HepG2 (cell line): ENCODE measurements at regions not wholly inside any gene's neighbourhood (a gene's known extent, or its start where the extent isn't known, plus 50 kb on each side); places are given as distances from the start of the nearest gene placed in this dataset.

Source experiments
- ATAC-seq: fragments of 200-7000 bp; cut with Tn5 transposase; 3 replicates; pipeline ENCODE4 v1.9.1; 2020; ENCODE audit warnings: mild to moderate bottlenecking, moderate library complexity
- BruUV-seq: library from RNA; stranded (reverse); fragments of 400-500 nt; replicated peaks from 2 replicates; lab custom pipeline; 2021; lab: Mats Ljungman, UMichigan
- CTCF ChIA-PET: fragments of 300-600 bp; formaldehyde crosslinking; extraction: SDS; loops from one replicate; lab custom pipeline; 2021; ENCODE audit warnings: low total read pairs, inconsistent platforms, low intra/inter-chr PET ratio; lab: Yijun Ruan, JAX
- POLR2A ChIA-PET: fragments of 350-600 bp; sonication (Branson Sonifier 250); formaldehyde crosslinking; loops from one replicate; lab custom pipeline; 2020; ENCODE audit warnings: antibody characterized with exemption, inconsistent platforms; lab: Yijun Ruan, JAX
- DNase-seq: peaks from one replicate; pipeline ENCODE4 v3.0.0-alpha.2; 2015; ENCODE audit warnings: low spot score
- FAIRE-seq: peaks from 3 replicates; lab custom pipeline; 2011; peaks lifted over from hg19 to GRCh38; lab: Jason Lieb, UNC
- H2AFZ ChIP-seq: one replicate; pipeline ENCODE4 v1.6.1; 2011; ENCODE audit warnings: low read length, inconsistent platforms
- H3K27ac ChIP-seq: fragments of 300-600 bp; 3 replicates; pipeline ENCODE4 v1.8.0; 2011; ENCODE audit warnings: mixed run types, mild to moderate bottlenecking, mixed read lengths, low read length, inconsistent platforms; ENCODE audit not compliant: insufficient read depth; ENCODE audit errors: extremely low read length
- H3K27me3 ChIP-seq, 2 experiments: fragments of 200-600 bp in 1 of 2; 2 replicates in 1 of 2; 3 replicates in 1 of 2; pipeline versions ENCODE4 v1.6.0 to v1.8.0; 2011; ENCODE audit warnings: low read length in 2 of 2, mild to moderate bottlenecking in 2 of 2, moderate library complexity in 2 of 2, inconsistent platforms in 1 of 2; ENCODE audit not compliant: insufficient read depth in 2 of 2, control insufficient read depth in 1 of 2
- H3K36me3 ChIP-seq, 2 experiments: fragments of 200-600 bp in 1 of 2; replicated peaks in 1 of 2; 2 replicates in 1 of 2; 3 replicates in 1 of 2; pipeline versions ENCODE4 v1.5.1 to v1.8.0; 2011; ENCODE audit warnings: low read length in 2 of 2, inconsistent platforms in 1 of 2; ENCODE audit not compliant: insufficient read depth in 2 of 2, control insufficient read depth in 1 of 2
- H3K4me1 ChIP-seq: 2 replicates; pipeline ENCODE4 v1.5.1; 2012; ENCODE audit warnings: low read length, inconsistent platforms; ENCODE audit not compliant: insufficient read depth
- H3K4me2 ChIP-seq: 2 replicates; pipeline ENCODE4 v1.6.0; 2011; ENCODE audit warnings: low read depth, low read length, inconsistent platforms
- H3K4me3 ChIP-seq, 3 experiments: fragments of 200-600 bp in 1 of 3; sonication (generic), shearing (Covaris generic) in 1 of 3; replicated peaks in 1 of 3; 2 replicates each; pipeline ENCODE4 v1.5.1; 2011 to 2016; ENCODE audit warnings: low read length in 3 of 3, inconsistent platforms in 2 of 3, low read depth in 2 of 3, mild to moderate bottlenecking in 2 of 3, control low read depth in 1 of 3, mixed read lengths in 1 of 3; ENCODE audit not compliant: insufficient read depth in 1 of 3
- H3K79me2 ChIP-seq: one replicate; pipeline ENCODE4 v1.6.1; 2011; ENCODE audit warnings: low read length, inconsistent platforms; ENCODE audit not compliant: insufficient read depth
- H3K9ac ChIP-seq: 2 replicates; pipeline ENCODE4 v1.6.0; 2011; ENCODE audit warnings: mild to moderate bottlenecking, low read depth, low read length, inconsistent platforms; ENCODE audit not compliant: insufficient read depth
- H3K9me3 ChIP-seq: 2 replicates; pipeline ENCODE4 v1.5.1; 2012; ENCODE audit warnings: mild to moderate bottlenecking, low read length
- H4K20me1 ChIP-seq: 2 replicates; pipeline ENCODE4 v1.6.0; 2011; ENCODE audit warnings: inconsistent platforms, mild to moderate bottlenecking, low read length, moderate library complexity; ENCODE audit not compliant: insufficient read depth
- ASH2L ChIP-seq: fragments of 300-600, 200-600 bp; sonication (generic); IDR thresholded peaks from 2 replicates; pipeline ENCODE4 v1.7.0; 2017; ENCODE audit warnings: low read depth, mild to moderate bottlenecking, moderate library complexity, mixed read lengths, low read length; ENCODE audit not compliant: insufficient read length
- ATF7 ChIP-seq, 2 experiments: fragments of 450-650 bp in 1 of 2; sonication (generic) in 1 of 2; formaldehyde crosslinking in 1 of 2; IDR thresholded peaks; 2 replicates each; pipeline versions ENCODE4 v1.4.0 to v1.6.1; 2016 to 2020; ENCODE audit warnings: antibody characterized with exemption in 1 of 2, mild to moderate bottlenecking in 1 of 2, missing genetic modification reagents in 1 of 2
- ATM ChIP-seq: fragments of 450-650 bp; IDR thresholded peaks from 2 replicates; pipeline ENCODE4 v1.7.1; 2017; ENCODE audit warnings: mild to moderate bottlenecking, borderline replicate concordance
- CREB1 ChIP-seq, 2 experiments: fragments of 450-650 bp in 1 of 2; IDR thresholded peaks; 2 replicates each; pipeline ENCODE4 v1.6.1; 2016 to 2017; ENCODE audit warnings: control low read depth in 1 of 2, mild to moderate bottlenecking in 1 of 2, missing compliant biosample characterization in 1 of 2, missing genetic modification characterization in 1 of 2
- MAZ ChIP-seq, 2 experiments: sonication (generic) in 1 of 2; formaldehyde crosslinking in 1 of 2; IDR thresholded peaks; 2 replicates each; pipeline versions ENCODE4 v1.5.0 to v1.6.1; 2012 to 2020; ENCODE audit warnings: low read depth in 2 of 2, mild to moderate bottlenecking in 2 of 2, borderline replicate concordance in 1 of 2, improper control_type of control experiment in 1 of 2, low read length in 1 of 2, missing genetic modification reagents in 1 of 2, moderate library complexity in 1 of 2
- PAWR ChIP-seq: sonication (generic); formaldehyde crosslinking; IDR thresholded peaks from 2 replicates; pipeline ENCODE4 v1.4.0; 2020; ENCODE audit warnings: missing genetic modification reagents, mild to moderate bottlenecking, borderline replicate concordance
- RFX3 ChIP-seq: IDR thresholded peaks from 2 replicates; pipeline ENCODE4 v1.6.1; 2016; ENCODE audit warnings: missing biosample characterization, missing genetic modification reagents
- ZNF224 ChIP-seq: sonication (generic); formaldehyde crosslinking; IDR thresholded peaks from 2 replicates; pipeline ENCODE4 v1.5.0; 2020; ENCODE audit warnings: mild to moderate bottlenecking, missing genetic modification reagents
- ZNF446 ChIP-seq: sonication (generic); formaldehyde crosslinking; IDR thresholded peaks from 2 replicates; pipeline ENCODE4 v1.5.0; 2020; ENCODE audit warnings: mild to moderate bottlenecking, missing genetic modification reagents
- ZNF605 ChIP-seq: sonication (generic); formaldehyde crosslinking; IDR thresholded peaks from 2 replicates; pipeline ENCODE4 v1.8.0; 2022; ENCODE audit warnings: mild to moderate bottlenecking, missing genetic modification reagents
- WGBS: methylation state at CpG from one replicate; pipeline ENCODE4 v1.1.6; 2017; ENCODE audit warnings: low lambda C conversion rate; 5-methylcytosine and 5-hydroxymethylcytosine counted together
- in situ Hi-C: cut with HindIII; loops from 2 replicates; pipeline ENCODE4 v1.10.0; 2017; ENCODE audit warnings: low pct_unique_long_range_greater_than_20kb; ENCODE audit not compliant: extremely low pct_ligation_motif_present
- intact Hi-C: fragments of 100-400 bp; cut with micrococcal nuclease; formaldehyde crosslinking; loops from one replicate; pipeline ENCODE4 v1.10.0; 2022; ENCODE audit not compliant: unreplicated experiment
- TF ChIP-seq, protein P1 (sequence below): sonication (generic); formaldehyde crosslinking; IDR thresholded peaks from 2 replicates; pipeline ENCODE4 v1.4.0; 2020; ENCODE audit warnings: missing genetic modification reagents

DNA sequence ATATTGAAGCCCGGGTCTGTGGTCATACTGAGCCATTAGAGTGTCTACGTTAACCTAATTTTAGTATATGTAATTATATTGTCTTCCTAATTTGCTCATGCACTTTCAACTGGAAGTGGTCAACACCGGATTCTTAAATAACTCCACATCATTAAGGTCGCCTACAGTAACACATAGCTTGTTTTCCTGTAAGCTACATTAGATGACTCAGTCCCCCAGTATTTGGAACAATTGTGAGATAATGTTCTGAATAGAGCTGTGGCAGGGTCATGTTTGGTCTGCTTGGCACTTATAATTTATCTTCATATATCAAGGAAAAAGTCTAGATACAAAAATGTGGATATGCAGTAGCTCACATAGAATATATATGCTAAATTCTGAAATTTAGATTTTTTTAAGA is 486.2 kb downstream of the IGSF11 start:
- peaks cover 21% of the 10 kb centered on the region for H3K4me1 ChIP-seq
- no peaks in the 10 kb centered on the region for H4K20me1 ChIP-seq
- FAIRE-seq (no peak), ATAC-seq (no peak), DNase-seq (peak; percentile 23)
- intact Hi-C loops = no loop called here
- H3K4me2 ChIP-seq = no peak overlapping the region
- ChIA-PET POLR2A (no interaction called here), CTCF (no interaction called here)
- no peaks in the 10 kb centered on the region for H3K79me2 ChIP-seq
- TF ChIP-seq ZNF224 (CRISPR knock-in tag) (no peak), ZNF446 (CRISPR knock-in tag) (no peak), ATM (no peak), MAZ (IDR thresholded peaks at IDR 0.05; ENCODE audit: borderline replicate concordance, low read depth, low read length) (no peak), MAZ (CRISPR knock-in tag; IDR thresholded peaks at IDR 0.05; ENCODE audit: low read depth) (no peak), ZNF605 (CRISPR knock-in tag) (no peak), ATF7 (IDR thresholded peaks at IDR 0.05) (no peak), ATF7 (CRISPR knock-in tag; IDR thresholded peaks at IDR 0.05) (no peak), RFX3 (CRISPR knock-in tag) (no peak), ASH2L (no peak)
- in situ Hi-C loops = no loop called here
- BruUV-seq = no TSS peak
- no peak overlapping the region for H3K27ac ChIP-seq
- H3K9ac ChIP-seq = no peak overlapping the region
- no peaks in the 10 kb centered on the region for H3K36me3 ChIP-seq
- H3K4me3 ChIP-seq = no peak overlapping the region
- no peaks in the 10 kb centered on the region for H3K27me3 ChIP-seq
- WGBS = 44% methylated on average over 4 of the region's 4 CpGs
- no peaks in the 10 kb centered on the region for H3K9me3 ChIP-seq
- no peak overlapping the region for H2AFZ ChIP-seq

DNA sequence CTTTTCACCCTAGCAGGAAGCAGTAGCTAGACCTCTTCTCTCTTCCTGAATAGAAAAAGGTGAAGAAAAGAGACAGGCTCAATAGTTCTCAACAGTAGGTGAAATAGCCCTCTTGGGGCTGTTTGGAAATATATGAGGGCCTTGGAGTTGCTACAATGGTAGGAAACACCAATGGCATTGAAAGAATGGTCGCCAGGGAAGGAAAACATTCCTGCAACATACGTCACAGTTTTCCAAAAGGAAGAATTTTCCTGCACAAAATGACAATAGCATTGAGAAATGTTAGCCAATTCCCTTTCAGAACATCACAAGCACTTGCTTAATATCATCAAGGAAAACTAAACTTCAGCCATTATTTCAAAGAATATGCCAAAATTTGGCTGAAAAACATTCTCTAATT is 484.5 kb downstream of the IGSF11 start:
- Histone ChIP-seq H3K9me3 (no peaks in the 10 kb centered on the region), H4K20me1 (no peaks in the 10 kb centered on the region), H3K4me3 (no peak overlapping the region), H3K4me2 (no peak overlapping the region), H3K27ac (no peak overlapping the region), H3K4me1 (peaks cover 21% of the 10 kb centered on the region), H3K79me2 (no peaks in the 10 kb centered on the region), H3K27me3 (no peaks in the 10 kb centered on the region), H2AFZ (no peak overlapping the region), H3K36me3 (no peaks in the 10 kb centered on the region)
- BruUV-seq = no TSS peak
- DNase-seq (no peak), FAIRE-seq (no peak)
- ChIA-PET CTCF (no interaction called here), POLR2A (no interaction called here)
- intact Hi-C loops = no loop called here
- WGBS = 38% methylated on average over 2 of the region's 2 CpGs
- no peak for TF ChIP-seq PAWR
- TF ChIP-seq CREB1 (IDR thresholded peaks at IDR 0.05) = peak; percentile 57; the same call in 1 of the 2 replicates
- no peak for TF ChIP-seq CREB1 (CRISPR knock-in tag; IDR thresholded peaks at IDR 0.05)
- TF ChIP-seq, protein P1, sequence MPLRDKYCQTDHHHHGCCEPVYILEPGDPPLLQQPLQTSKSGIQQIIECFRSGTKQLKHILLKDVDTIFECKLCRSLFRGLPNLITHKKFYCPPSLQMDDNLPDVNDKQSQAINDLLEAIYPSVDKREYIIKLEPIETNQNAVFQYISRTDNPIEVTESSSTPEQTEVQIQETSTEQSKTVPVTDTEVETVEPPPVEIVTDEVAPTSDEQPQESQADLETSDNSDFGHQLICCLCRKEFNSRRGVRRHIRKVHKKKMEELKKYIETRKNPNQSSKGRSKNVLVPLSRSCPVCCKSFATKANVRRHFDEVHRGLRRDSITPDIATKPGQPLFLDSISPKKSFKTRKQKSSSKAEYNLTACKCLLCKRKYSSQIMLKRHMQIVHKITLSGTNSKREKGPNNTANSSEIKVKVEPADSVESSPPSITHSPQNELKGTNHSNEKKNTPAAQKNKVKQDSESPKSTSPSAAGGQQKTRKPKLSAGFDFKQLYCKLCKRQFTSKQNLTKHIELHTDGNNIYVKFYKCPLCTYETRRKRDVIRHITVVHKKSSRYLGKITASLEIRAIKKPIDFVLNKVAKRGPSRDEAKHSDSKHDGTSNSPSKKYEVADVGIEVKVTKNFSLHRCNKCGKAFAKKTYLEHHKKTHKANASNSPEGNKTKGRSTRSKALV (CRISPR knock-in tag) = no peak
- TF ChIP-seq, all 625 proteins: peak for 1
- H3K9ac ChIP-seq = no peak overlapping the region
- ATAC-seq = no peak
- in situ Hi-C loops = no loop called here
